Femur (tissue), 1 donor: ENCODE measurements at regions not wholly inside any gene's neighbourhood (a gene's known extent, or its start where the extent isn't known, plus 50 kb on each side); places are given as distances from the start of the nearest gene placed in this dataset.

Source experiments
- DNase-seq: peaks from one replicate; pipeline ENCODE4 v3.0.0-alpha.2; 2017

- DNase-seq: no peak
Observed at GRCh38 chr1:216953495-216953894, 230.3 kb upstream of the ESRRG start.

GRCh38 chr1:216952864-216953263, 229.6 kb upstream of the ESRRG start:
- no peak for DNase-seq

DNA sequence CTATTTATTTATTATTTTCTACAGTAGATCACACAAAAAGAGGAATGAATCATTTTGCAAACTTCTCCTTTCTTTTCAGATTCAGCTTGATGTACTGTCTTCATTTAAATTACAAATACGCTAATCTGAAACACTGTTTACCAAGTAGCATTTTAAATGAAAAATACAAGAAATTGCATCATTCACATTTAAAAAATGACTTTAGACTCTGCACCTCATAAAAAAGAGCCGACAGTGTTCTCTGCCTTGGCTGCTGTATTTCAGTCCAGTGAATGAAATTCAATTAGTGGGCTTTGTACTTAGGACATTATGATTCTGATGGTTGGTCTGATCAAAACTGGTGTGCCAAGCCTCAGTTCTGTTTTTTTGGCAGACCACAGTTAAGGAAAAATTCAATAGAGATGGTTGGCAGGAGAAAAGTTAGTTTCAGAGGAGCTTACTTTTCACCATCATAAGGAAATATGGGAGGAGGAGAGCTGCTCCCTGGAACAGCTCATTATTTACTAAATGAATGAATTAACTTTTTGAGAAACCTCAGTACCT, 222.4 kb upstream of the ESRRG start:
- DNase-seq: no peak

- DNase-seq: no peak
Observed at GRCh38 chr1:216944864-216945510, 221.8 kb upstream of the ESRRG start.

DNA sequence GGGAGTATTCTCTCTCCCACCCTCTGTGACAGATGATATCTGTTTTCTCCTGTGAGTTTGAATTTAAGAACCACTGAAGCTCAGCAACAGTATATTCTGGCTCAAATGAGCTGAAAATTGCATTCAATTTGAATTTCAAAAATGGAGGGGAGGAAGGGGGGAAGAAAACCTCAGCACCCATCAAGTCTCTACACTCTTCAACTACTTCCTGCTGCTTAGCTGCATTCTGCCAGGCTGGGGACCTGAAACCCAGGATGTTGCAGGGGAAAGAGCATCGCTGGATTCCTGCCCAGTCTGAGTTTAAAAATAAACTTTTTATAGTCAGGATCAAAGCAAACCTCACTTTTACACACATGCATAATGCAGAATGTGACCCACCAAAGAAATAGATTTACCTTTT, 214.3 kb upstream of the ESRRG start:
- no peak for DNase-seq

DNA sequence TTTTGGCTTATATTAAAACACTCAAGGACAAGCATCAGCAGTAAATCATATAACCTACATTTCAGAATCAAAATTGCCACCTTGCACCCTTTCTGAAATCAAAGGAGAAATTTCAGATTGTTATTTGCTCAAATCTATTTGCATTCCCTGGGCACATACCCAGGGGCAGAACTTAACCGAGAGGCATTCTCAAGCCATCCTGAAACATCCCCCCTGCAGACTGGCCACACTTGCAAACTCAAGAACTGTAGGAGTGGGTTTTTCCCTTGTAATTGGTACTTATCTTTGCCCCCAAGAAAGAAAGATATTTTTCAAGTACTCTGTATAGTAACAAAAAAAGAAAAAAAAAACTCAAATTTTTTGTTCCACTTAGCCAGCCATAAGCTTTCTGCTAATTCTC, 213.6 kb upstream of the ESRRG start:
- no peak for DNase-seq

DNA sequence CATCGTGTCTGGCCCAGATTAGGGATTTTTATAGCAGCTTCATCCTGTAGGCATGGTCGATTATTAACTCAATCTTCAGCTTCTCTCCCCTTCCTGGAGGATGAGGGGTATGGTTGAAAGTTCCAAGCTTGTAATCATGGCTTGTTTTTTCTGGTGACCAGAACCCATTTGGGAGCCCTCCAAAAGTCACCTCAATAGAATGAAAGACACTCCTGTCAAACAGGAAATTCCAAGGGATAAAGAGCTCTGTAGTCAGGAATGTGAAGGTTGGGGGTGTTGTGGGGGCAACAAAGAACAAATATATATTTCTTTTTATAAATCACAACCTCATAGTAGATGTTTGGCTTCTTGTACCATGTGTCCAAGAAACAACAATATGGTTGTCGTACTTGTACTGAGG, 212.7 kb upstream of the ESRRG start:
- no peak for DNase-seq

DNA sequence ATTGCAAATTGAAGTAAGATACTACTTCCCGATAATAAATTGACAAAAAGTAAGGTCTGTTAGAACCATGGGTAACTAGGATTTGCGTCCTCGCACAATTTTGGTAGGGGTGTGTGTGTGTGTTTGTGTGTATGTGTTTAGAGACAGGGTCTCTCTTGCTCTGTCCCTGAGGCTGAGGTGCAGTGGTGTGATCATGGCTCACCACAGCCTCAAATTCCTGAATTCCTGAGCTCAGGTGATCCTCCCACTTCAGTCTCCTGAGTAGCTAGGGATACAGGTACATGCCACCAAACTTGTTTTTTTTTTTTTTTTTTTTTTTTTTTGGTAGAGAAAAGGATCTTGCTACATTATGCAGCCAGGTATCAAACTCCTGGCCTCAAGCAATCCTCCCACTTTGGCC, 209.2 kb upstream of the ESRRG start:
- DNase-seq: no peak

DNA sequence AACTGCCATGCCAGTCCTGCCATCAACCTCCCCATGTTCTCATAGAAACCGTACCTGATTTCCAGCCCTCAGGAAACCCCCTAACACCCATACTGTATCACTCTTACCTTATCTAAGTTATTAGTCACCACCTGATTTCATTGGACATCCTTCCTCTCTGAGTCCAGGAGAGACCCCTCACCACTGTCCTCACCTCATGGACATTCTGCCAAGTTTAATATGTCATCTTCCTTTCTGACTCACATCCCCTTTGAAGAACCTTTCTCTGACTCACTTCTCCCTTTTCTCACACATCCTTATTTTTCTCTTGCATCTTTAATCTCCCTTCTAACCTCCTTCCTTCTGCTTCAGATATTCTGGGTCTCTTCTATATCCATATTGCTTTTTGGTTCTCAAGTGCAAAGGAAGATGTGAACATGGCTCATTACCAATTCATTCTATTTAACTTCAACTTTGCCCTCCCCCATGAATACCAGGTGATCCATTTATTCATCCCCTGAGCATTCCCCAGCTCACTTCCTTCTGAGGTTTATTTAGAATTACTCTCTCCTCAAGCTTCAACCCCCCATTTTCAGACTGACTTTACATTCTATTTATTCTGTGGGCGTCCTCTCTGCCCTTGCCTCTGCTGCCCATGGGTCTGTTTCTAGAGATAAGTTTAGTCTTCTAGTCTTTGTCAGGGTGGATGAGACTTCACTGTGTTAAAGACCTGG, 206.8 kb upstream of the ESRRG start:
- no peak for DNase-seq

GRCh38 chr1:216927633-216928032, 204.4 kb upstream of the ESRRG start:
- DNase-seq: no peak

DNA sequence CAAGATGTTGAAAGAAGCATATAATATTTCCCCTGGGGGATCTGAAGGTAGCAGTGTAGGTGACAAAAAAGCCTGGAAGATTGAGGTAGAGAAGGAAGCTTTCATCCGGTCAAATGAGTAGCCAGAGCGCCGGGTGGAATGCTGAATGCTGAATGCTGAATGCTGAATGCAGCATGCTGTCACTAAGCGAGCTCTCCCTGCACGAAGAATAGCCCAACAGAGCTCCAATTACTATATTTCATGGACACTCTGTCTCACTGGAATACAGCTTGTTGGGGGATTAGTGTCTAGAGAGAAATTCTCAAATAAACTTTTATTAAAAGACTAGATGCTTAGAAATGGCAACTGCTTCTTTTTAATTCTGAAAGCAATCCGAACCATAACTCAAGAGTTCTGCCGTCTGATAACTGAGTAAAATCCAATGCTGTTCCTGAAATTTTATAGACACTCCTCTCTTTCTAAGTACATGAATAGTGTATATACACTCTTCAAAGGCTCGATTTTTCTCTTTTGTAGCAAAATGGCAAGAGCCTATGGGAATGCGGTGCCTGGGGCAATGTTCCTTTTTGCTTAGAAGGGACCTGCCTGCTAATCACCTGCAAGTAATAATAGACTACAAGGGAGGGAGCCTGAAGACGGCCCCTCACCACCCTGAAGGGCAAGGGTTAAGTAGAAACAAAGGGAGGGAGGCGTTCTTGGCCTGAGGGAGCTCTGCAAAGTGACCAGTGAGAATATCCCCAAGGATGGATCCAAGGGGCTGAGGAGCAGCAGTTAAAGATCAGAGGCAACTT, 203.7 kb upstream of the ESRRG start:
- DNase-seq: no peak

DNA sequence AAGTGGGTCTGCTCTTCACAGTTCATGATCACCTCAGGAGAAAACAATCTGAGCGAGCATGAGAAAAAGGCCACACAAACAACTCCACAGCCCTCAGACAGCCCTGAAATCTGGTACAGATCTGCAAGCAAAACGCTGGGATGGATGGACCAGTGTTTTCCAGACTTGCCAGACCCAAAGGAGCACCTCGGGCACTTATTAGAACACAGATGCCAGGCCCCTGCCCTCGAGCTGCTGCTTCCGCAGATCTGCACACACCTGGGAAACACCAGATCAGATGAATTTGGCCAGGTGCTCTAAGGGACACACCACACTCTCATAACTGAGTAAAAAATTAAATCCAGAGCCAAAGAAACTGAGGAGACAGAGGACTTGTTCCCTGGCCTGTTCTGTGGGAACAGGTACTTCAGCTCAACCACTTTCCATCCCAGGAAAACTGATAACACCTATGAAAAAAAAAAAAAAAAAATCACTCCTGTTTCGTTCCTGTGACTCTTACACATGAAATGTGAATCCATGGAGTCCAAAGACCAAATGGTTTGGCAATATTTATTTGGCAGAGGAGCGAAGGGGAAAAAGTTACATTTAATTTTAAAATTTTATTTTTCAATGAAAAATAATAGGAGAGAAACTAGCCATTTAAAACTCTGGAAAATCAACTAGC, 202.9 kb upstream of the ESRRG start:
- no peak for DNase-seq

GRCh38 chr1:216924732-216925131, 201.5 kb upstream of the ESRRG start:
- no peak for DNase-seq

DNA sequence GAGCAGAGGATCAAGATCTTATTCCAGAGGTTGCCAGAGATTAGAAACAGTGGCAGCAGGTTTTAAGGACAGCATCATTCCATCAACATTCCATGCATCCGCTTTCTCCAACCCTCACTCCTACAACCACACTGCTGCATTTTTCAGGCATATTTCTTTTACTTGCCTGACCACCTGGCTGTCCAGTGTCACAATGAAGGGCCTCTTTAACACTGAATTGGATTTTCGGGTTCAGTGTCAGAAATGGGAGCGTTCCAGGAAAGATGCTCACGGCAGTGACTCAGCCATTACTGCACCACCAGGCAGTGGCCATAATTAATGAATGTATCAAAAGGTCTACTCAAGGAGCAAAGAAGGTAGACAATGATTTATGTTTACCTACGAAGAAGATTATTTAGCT, 200.4 kb upstream of the ESRRG start:
- no peak for DNase-seq

DNA sequence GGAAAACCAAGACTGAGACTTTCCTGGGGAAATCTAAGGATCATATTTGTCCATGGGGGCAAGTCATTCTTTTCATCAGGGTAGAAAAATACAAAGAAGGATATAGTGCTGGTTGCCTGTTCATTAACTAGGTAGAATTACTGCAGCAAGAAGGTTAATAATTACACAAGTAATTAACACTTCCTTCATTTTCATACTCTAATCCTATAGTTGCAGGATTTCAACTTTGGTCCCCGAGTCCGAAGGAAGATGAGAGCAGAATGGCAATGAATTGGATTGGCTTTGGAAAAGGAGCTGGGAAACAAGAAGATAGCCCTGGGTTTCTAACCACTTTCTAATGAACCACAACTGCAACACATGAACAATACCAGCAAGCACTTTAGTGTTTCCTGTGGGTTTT, 199.2 kb upstream of the ESRRG start:
- no peak for DNase-seq

DNA sequence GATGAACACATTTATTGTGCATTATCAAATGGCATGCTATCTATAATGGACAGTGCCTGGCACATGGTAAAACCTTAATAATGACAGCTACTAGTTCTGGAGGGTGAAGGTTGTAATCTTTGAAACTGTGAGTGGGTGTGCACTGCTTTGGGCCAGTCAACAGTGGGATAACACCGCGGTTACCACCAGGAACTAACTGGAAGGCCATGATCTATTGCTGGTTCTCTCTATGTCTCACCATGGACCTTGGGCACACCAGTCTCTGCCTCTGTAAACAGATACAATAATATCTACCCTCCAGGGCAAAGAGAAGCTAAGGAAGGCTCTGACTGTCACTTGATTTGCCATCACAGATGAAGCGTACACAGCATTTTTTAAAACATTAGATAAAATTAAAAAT, 198.6 kb upstream of the ESRRG start:
- no peak for DNase-seq

DNA sequence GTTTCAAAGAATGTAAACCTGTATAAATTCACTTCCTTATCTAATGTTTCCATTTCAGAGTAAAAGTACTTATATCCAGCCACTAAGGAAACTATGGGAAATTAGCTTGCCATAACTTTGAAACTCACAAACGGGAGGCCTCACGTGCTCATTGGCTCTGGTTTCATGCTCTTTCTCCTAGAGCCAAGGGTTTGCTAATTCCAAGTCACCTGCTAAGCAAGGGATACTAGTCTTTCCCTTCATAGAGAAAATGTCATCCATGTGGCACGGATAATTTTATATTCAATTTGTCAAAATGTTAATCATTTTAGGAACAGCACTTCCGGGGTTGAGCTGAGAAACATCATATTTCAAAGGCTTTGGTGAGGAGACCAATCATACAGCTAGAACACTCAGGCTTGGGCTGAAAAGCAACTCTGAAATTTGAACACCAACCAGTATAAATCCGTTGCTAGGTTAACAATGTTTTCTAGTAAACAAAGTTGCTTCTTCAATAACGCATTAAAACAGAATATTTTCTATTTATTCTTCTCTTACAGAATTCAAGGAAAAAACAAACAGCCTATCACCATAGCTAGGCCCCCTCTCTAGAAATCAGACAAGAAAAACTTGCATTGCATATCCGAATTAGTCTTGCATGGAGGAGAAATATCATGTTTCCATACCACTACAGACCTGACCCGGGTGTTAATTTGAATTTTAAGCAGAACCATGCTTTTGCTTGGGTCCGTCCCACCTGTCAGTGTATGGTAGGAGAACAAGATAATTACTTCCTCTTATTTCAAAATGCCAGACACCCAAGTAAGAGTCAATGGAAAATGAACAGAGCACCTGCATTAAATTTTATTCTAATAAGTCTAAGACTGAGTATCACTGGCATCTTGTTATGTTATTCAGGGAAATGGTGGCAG, 196.1 kb upstream of the ESRRG start:
- DNase-seq: no peak

DNA sequence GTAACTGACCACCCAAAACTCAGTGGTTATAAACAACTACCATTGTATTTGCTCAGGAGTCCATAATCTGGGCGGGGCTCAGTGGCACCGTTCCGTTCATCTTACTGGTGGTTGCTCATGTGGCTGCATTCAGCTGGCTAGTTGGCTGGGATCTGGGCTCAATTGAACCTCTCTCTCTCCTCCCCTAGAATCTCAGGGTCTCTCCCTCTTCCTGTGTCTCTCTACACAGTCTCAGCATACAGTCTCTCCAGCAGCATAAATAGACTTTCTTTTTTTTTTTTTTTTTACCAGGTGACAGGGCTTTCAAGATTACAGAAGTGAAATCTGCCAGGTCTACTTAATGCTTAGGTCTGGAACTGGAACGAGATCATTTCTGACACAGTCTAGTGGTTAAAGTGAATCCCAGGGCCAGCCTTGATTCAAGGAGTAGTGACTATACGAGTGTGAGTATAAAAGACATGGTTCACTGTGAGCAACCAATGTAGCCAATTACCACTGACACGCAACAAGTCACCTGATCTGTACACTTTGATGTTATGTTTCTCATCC, 193.7 kb upstream of the ESRRG start:
- DNase-seq: no peak

GRCh38 chr1:216914974-216915373, 191.7 kb upstream of the ESRRG start:
- no peak for DNase-seq

DNA sequence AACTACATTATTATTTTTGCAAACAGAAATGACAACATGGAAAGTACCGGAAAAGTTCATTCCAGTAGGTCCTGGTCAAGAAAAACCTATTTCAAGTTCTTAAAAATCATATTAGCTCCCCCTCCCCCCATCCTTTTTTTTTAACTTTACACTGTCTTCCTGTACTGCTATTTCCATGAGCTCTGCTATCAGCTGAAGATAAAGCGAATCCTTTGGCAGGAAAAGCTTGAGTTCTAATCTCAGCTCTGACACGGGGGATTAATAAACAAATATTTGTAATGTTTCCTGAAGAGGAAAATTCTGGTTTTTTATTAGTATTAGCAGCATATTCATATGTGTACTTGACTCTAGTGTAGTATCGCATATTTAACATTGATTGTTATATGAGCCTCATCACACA, 190.7 kb upstream of the ESRRG start:
- DNase-seq: no peak

GRCh38 chr1:216910081-216910840, 187.0 kb upstream of the ESRRG start:
- DNase-seq: no peak
